GM12878 (cell line): ENCODE measurements at regions not wholly inside any gene's neighbourhood (a gene's known extent, or its start where the extent isn't known, plus 50 kb on each side); places are given as distances from the start of the nearest gene placed in this dataset.

ENCODE experiments used
- ATAC-seq: fragments of 200-7000 bp; cut with Tn5 transposase; 3 replicates; pipeline ENCODE4 v1.9.1; 2020; ENCODE audit warnings: mild to moderate bottlenecking, moderate library complexity
- BruUV-seq: library from RNA; stranded (reverse); fragments of 400-500 nt; replicated peaks from 2 replicates; lab custom pipeline; 2021; lab: Mats Ljungman, UMichigan
- CTCF ChIA-PET: fragments of 300-600 bp; sonication (Branson Sonifier 250); formaldehyde crosslinking; extraction: SDS; loops from one replicate; lab custom pipeline; 2021; ENCODE audit warnings: inconsistent platforms; lab: Yijun Ruan, JAX
- POLR2A ChIA-PET: fragments of 350-600 bp; formaldehyde crosslinking; extraction: SDS; loops from one replicate; lab custom pipeline; 2021; ENCODE audit warnings: inconsistent platforms; lab: Charles Lee
- RAD21 ChIA-PET: fragments of 300-600 bp; sonication (Branson Sonifier 250); formaldehyde crosslinking; loops from one replicate; lab custom pipeline; 2023; ENCODE audit warnings: antibody characterized with exemption; ENCODE audit not compliant: unreplicated experiment; lab: Charles Lee
- SMC1A ChIA-PET: fragments of 300-600 bp; sonication (Branson Sonifier 250); formaldehyde crosslinking; loops from one replicate; lab custom pipeline; 2023; ENCODE audit not compliant: unreplicated experiment, uncharacterized antibody; lab: Charles Lee
- DNase-seq: peaks from one replicate; pipeline ENCODE4 v3.0.0-alpha.2; 2011; ENCODE audit warnings: low read depth, low spot score
- FAIRE-seq: peaks from 3 replicates; lab custom pipeline; 2011; peaks lifted over from hg19 to GRCh38; lab: Jason Lieb, UNC
- H2AFZ ChIP-seq: 2 replicates; pipeline ENCODE4 v1.6.0; 2011; ENCODE audit warnings: low read depth, low read length, control low read depth; ENCODE audit not compliant: control insufficient read depth
- H3K27ac ChIP-seq: 2 replicates; pipeline ENCODE4 v1.5.1; 2011; ENCODE audit warnings: control low read depth; ENCODE audit not compliant: control insufficient read depth, insufficient read depth
- H3K27me3 ChIP-seq, 2 experiments: replicated peaks in 1 of 2; 2 replicates each; pipeline versions ENCODE4 v1.6.0 to v1.6.1; 2011; ENCODE audit warnings: low read length in 1 of 2; ENCODE audit not compliant: control insufficient read depth in 2 of 2, insufficient read depth in 2 of 2
- H3K36me3 ChIP-seq, 2 experiments: 2 replicates each; pipeline ENCODE4 v1.5.1; 2011; ENCODE audit warnings: low read length in 1 of 2; ENCODE audit not compliant: control insufficient read depth in 2 of 2, insufficient read depth in 2 of 2
- H3K4me1 ChIP-seq: 2 replicates; pipeline ENCODE4 v1.6.1; 2011; ENCODE audit warnings: mild to moderate bottlenecking, low read length, moderate library complexity, mixed read lengths; ENCODE audit not compliant: control insufficient read depth, insufficient read depth
- H3K4me2 ChIP-seq: 2 replicates; pipeline ENCODE4 v1.6.0; 2011; ENCODE audit warnings: control low read depth; ENCODE audit not compliant: control insufficient read depth, insufficient read depth
- H3K4me3 ChIP-seq: fragments of 200-600 bp; sonication (generic); 2 replicates; pipeline ENCODE4 v1.5.1; 2016
- H3K79me2 ChIP-seq: 2 replicates; pipeline ENCODE4 v1.6.0; 2011; ENCODE audit warnings: low read length; ENCODE audit not compliant: control insufficient read depth, insufficient read depth
- H3K9ac ChIP-seq: 2 replicates; pipeline ENCODE4 v1.8.0; 2011; ENCODE audit warnings: low read length, control low read depth, mixed read lengths; ENCODE audit not compliant: control insufficient read depth, insufficient read depth
- H3K9me3 ChIP-seq: replicated peaks from 3 replicates; pipeline ENCODE4 v1.5.1; 2011; ENCODE audit warnings: mild to moderate bottlenecking, low read length; ENCODE audit not compliant: control insufficient read depth, insufficient read depth
- H4K20me1 ChIP-seq: 2 replicates; pipeline ENCODE4 v1.6.0; 2011; ENCODE audit not compliant: control insufficient read depth, insufficient read depth
- BMI1 ChIP-seq: fragments of 450-650 bp; IDR thresholded peaks from 2 replicates; pipeline ENCODE4 v1.6.1; 2016; ENCODE audit warnings: mild to moderate bottlenecking, moderate library complexity, borderline replicate concordance
- ELK1 ChIP-seq: IDR thresholded peaks from 2 replicates; pipeline ENCODE4 v1.6.1; 2012; ENCODE audit warnings: low read depth, low read length, improper control_type of control experiment
- EP300 ChIP-seq, 2 experiments: fragments of 150-350 bp in 1 of 2; IDR thresholded peaks; 2 replicates each; pipeline ENCODE4 v1.6.1; 2011 to 2012; ENCODE audit warnings: low read depth in 2 of 2, low read length in 2 of 2, borderline replicate concordance in 1 of 2, improper control_type of control experiment in 1 of 2, inconsistent platforms in 1 of 2; ENCODE audit not compliant: control insufficient read depth in 1 of 2
- HDAC6 ChIP-seq: fragments of 200-600 bp; sonication (generic); IDR thresholded peaks from one replicate; pipeline ENCODE4 v1.8.0; 2017; ENCODE audit warnings: antibody characterized with exemption; ENCODE audit not compliant: unreplicated experiment
- MXI1 ChIP-seq: fragments of 150-350 bp; IDR thresholded peaks from 2 replicates; pipeline ENCODE4 v1.6.1; 2011; ENCODE audit warnings: low read depth, mild to moderate bottlenecking, inconsistent platforms, low read length, improper control_type of control experiment
- NRF1 ChIP-seq: conservative IDR thresholded peaks from 2 replicates; pipeline ENCODE4 v1.6.1; 2011; ENCODE audit warnings: mild to moderate bottlenecking, low read depth, low read length, improper control_type of control experiment
- POLR2A ChIP-seq: IDR thresholded peaks from 2 replicates; pipeline ENCODE4 v1.6.1; 2011; ENCODE audit warnings: low read depth, mild to moderate bottlenecking, low read length
- SIN3A ChIP-seq: IDR thresholded peaks from 2 replicates; pipeline ENCODE4 v1.6.1; 2012; ENCODE audit warnings: low read depth, low read length, improper control_type of control experiment
- SMARCA5 ChIP-seq: fragments of 450-650 bp; IDR thresholded peaks from 2 replicates; pipeline ENCODE4 v1.6.1; 2017; ENCODE audit warnings: mild to moderate bottlenecking
- TBL1XR1 ChIP-seq: IDR thresholded peaks from 2 replicates; pipeline ENCODE4 v1.6.1; 2012; ENCODE audit warnings: low read depth, low read length, improper control_type of control experiment
- TCF3 ChIP-seq: IDR thresholded peaks from 2 replicates; pipeline ENCODE4 v1.6.1; 2012; ENCODE audit warnings: low read depth, mild to moderate bottlenecking, low read length, borderline replicate concordance; ENCODE audit not compliant: insufficient read depth
- YY1 ChIP-seq: IDR thresholded peaks from 2 replicates; pipeline ENCODE4 v1.6.1; 2011; ENCODE audit warnings: low read depth, mild to moderate bottlenecking, low read length
- ZNF207 ChIP-seq: fragments of 450-650 bp; IDR thresholded peaks from 2 replicates; pipeline ENCODE4 v1.6.1; 2014; ENCODE audit warnings: antibody characterized with exemption, mild to moderate bottlenecking, borderline replicate concordance
- WGBS: methylation state at CpG from one replicate; pipeline ENCODE4 v1.1.6; 2016; ENCODE audit warnings: low lambda C conversion rate; ENCODE audit not compliant: insufficient replicate concordance, insufficient coverage; ENCODE audit errors: missing lambda C conversion rate; 5-methylcytosine and 5-hydroxymethylcytosine counted together
- in situ Hi-C: fragments of 300-500 bp; cut with MboI; formaldehyde crosslinking; loops from 9 replicates; pipeline ENCODE4 v1.14.3; 2018; ENCODE audit warnings: mixed read lengths
- intact Hi-C: fragments of 100-400 bp; cut with micrococcal nuclease; formaldehyde crosslinking; loops from one replicate; pipeline ENCODE4 v1.14.2; 2022; ENCODE audit not compliant: unreplicated experiment
- TF ChIP-seq, protein P1 (sequence below): fragments of 150-350 bp; IDR thresholded peaks from 2 replicates; pipeline ENCODE4 v1.6.1; 2014; ENCODE audit warnings: mild to moderate bottlenecking, low read depth, low read length
- TF ChIP-seq, protein P2 (sequence below): IDR thresholded peaks from 2 replicates; pipeline ENCODE4 v1.6.1; 2011; ENCODE audit warnings: low read depth, mild to moderate bottlenecking, low read length, moderate library complexity, borderline replicate concordance; ENCODE audit errors: extremely low read depth

GRCh38 chr16:55029509-55029908, 98.8 kb downstream of the IRX5 start:
- H3K4me3 ChIP-seq, result no peak overlapping the region
- ChIA-PET SMC1A (interaction anchor here (0.8 kb wide), 1 partner anchor 28 kb away, joined by 3 read pairs; no protein-coding TSS in a partner anchor), POLR2A (no interaction called here), CTCF (no interaction called here), RAD21 (no interaction called here)
- no peaks in the 10 kb centered on the region for H3K9me3 ChIP-seq
- no peaks in the 10 kb centered on the region for H3K4me1 ChIP-seq
- H3K27me3 ChIP-seq, result no peaks in the 10 kb centered on the region
- intact Hi-C loops (no loop called here), in situ Hi-C loops (no loop called here)
- no TSS peak for BruUV-seq
- 6% methylated on average over 1 of the region's 1 CpG for WGBS
- TF ChIP-seq MXI1 (no peak), POLR2A (no peak), BMI1 (no peak), ZNF207 (no peak), TBL1XR1 (no peak), EP300 (IDR thresholded peaks at IDR 0.05; ENCODE audit: borderline replicate concordance in 1 of 2, control insufficient read depth in 1 of 2, low read depth in 2 of 2, low read length in 2 of 2) (no peak), HDAC6 (no peak), YY1 (no peak), SIN3A (no peak), SMARCA5 (no peak)
- no peak for DNase-seq
- no peak overlapping the region for H3K9ac ChIP-seq
- no peaks in the 10 kb centered on the region for H4K20me1 ChIP-seq
- no peak for ATAC-seq
- H2AFZ ChIP-seq, result no peak overlapping the region
- no peaks in the 10 kb centered on the region for H3K36me3 ChIP-seq
- H3K27ac ChIP-seq, result no peak overlapping the region
- no peaks in the 10 kb centered on the region for H3K79me2 ChIP-seq
- H3K4me2 ChIP-seq, result no peak overlapping the region
- no peak for FAIRE-seq

DNA sequence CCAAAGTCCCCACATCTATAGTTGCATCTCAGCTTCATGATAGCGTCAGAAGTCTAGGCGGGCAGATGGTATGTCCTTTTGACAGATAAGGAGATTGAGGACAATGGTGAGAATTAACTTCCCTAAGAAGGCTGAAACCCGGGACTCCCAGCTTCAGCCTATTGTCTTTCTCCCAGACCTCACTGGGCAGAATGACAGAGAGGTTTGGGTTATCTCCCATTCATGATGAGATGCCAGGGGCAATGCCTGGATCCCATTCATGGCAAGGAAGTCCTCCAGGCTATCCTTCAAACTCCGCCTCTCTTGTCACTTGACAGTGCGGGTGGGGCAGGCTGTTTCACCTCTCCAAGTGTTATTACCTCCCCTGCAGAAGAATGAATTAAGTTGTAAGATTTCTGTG, 100.3 kb downstream of the IRX5 start:
- Histone ChIP-seq H3K27me3 (no peaks in the 10 kb centered on the region), H3K4me3 (no peak overlapping the region), H3K36me3 (no peaks in the 10 kb centered on the region), H3K9ac (no peak overlapping the region), H3K79me2 (no peaks in the 10 kb centered on the region), H3K4me2 (no peak overlapping the region), H3K9me3 (no peaks in the 10 kb centered on the region), H3K27ac (no peak overlapping the region), H2AFZ (no peak overlapping the region), H3K4me1 (no peaks in the 10 kb centered on the region), H4K20me1 (no peaks in the 10 kb centered on the region)
- in situ Hi-C loops (no loop called here), intact Hi-C loops (no loop called here)
- POLR2A ChIA-PET, result no interaction called here
- ATAC-seq (no peak), DNase-seq (no peak), FAIRE-seq (no peak)
- BruUV-seq, result no TSS peak
- CTCF ChIA-PET, result no interaction called here
- RAD21 ChIA-PET, result no interaction called here
- 12% methylated on average over 5 of the region's 5 CpGs for WGBS
- SMC1A ChIA-PET, result no interaction called here
- no peak for TF ChIP-seq ELK1
- no peak for TF ChIP-seq TCF3
- no peak for TF ChIP-seq NRF1
- TF ChIP-seq, protein P1, sequence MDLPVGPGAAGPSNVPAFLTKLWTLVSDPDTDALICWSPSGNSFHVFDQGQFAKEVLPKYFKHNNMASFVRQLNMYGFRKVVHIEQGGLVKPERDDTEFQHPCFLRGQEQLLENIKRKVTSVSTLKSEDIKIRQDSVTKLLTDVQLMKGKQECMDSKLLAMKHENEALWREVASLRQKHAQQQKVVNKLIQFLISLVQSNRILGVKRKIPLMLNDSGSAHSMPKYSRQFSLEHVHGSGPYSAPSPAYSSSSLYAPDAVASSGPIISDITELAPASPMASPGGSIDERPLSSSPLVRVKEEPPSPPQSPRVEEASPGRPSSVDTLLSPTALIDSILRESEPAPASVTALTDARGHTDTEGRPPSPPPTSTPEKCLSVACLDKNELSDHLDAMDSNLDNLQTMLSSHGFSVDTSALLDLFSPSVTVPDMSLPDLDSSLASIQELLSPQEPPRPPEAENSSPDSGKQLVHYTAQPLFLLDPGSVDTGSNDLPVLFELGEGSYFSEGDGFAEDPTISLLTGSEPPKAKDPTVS, result no peak
- TF ChIP-seq, protein P2, sequence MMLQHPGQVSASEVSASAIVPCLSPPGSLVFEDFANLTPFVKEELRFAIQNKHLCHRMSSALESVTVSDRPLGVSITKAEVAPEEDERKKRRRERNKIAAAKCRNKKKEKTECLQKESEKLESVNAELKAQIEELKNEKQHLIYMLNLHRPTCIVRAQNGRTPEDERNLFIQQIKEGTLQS, result no peak
- no peak for TF ChIP-seq EP300 (IDR thresholded peaks at IDR 0.05; ENCODE audit: borderline replicate concordance in 1 of 2, control insufficient read depth in 1 of 2, low read depth in 2 of 2, low read length in 2 of 2)
